Transverse colon (tissue), 4 donors: ENCODE measurements at regions not wholly inside any gene's neighbourhood (a gene's known extent, or its start where the extent isn't known, plus 50 kb on each side); places are given as distances from the start of the nearest gene placed in this dataset.

Source experiments
- DNase-seq: peaks from one replicate; pipeline ENCODE4 v3.0.0-alpha.2; 2019
- H3K27ac ChIP-seq, 4 donors: fragments of 200-600 bp; sonication (generic); 2 replicates each; pipeline ENCODE4 v1.5.1; 2016 to 2018; ENCODE audit warnings: inconsistent platforms in 4 of 4
- H3K27me3 ChIP-seq: fragments of 200-600 bp; sonication (generic); 2 replicates; pipeline ENCODE4 v1.5.1; 2017; ENCODE audit warnings: inconsistent platforms
- H3K36me3 ChIP-seq, 4 donors: fragments of 200-600 bp; sonication (generic); 2 replicates each; pipeline ENCODE4 v1.5.1; 2017 to 2019; ENCODE audit warnings: inconsistent platforms in 4 of 4
- H3K4me1 ChIP-seq, 4 donors: fragments of 200-600 bp; sonication (generic); 2 replicates each; pipeline ENCODE4 v1.5.1; 2017 to 2020; ENCODE audit warnings: inconsistent platforms in 4 of 4
- H3K4me3 ChIP-seq, 4 donors: fragments of 200-600 bp; sonication (generic); 1 replicate in 1 of 4; 2 replicates in 3 of 4; pipeline versions ENCODE4 v1.5.1 to v1.6.1; 2017 to 2019; ENCODE audit warnings: inconsistent platforms in 4 of 4
- H3K9me3 ChIP-seq, 2 donors: fragments of 200-600 bp; sonication (generic); 2 replicates each; pipeline ENCODE4 v1.5.1; 2017 to 2019; ENCODE audit warnings: inconsistent platforms in 2 of 2
- EP300 ChIP-seq: sonication (generic); formaldehyde crosslinking; IDR thresholded peaks from one replicate; pipeline ENCODE4 v1.6.1; 2017; ENCODE audit warnings: antibody characterized with exemption, low read depth
- POLR2A ChIP-seq: fragments of 450-650 bp; IDR thresholded peaks from one replicate; pipeline ENCODE4 v1.6.1; 2016; ENCODE audit warnings: antibody characterized with exemption, mild to moderate bottlenecking, moderate library complexity
- POLR2AphosphoS5 ChIP-seq, 3 donors: sonication (generic); formaldehyde crosslinking; IDR thresholded peaks; one replicate each; pipeline ENCODE4 v1.6.1; 2016; ENCODE audit warnings: antibody characterized with exemption in 3 of 3
- WGBS, 2 donors: methylation state at CpG; one replicate each; pipeline ENCODE4 v1.1.5; 2018; ENCODE audit warnings: low coverage in 1 of 2; 5-methylcytosine and 5-hydroxymethylcytosine counted together
- in situ Hi-C, 4 donors: fragments of 200-750 bp; cut with MboI; loops; one replicate each; pipeline versions ENCODE4 v1.15.0 to v1.15.1; 2017; ENCODE audit warnings: low sequenced_read_pairs in 3 of 4, low pct_ligation_motif_present in 1 of 4, low pct_unique_long_range_greater_than_20kb in 1 of 4
- intact Hi-C: fragments of 100-400 bp; cut with DNase I; formaldehyde crosslinking; loops from one replicate; pipeline ENCODE4 v1.15.1; 2023; ENCODE audit warnings: low total_unique reads
- TF ChIP-seq, protein P1 (sequence below), 5 experiments: fragments of 200-600 bp in 3 of 5; fragments of 450-650 bp in 2 of 5; sonication (generic) in 3 of 5; IDR thresholded peaks; 1 replicate in 2 of 5; 2 replicates in 3 of 5; pipeline ENCODE4 v1.5.1; 2016 to 2017; ENCODE audit warnings: antibody characterized with exemption in 5 of 5, inconsistent platforms in 3 of 5, mild to moderate bottlenecking in 2 of 5, moderate library complexity in 1 of 5

- in situ Hi-C loops (no loop called here), intact Hi-C loops (no loop called here)
- WGBS, 2 donors, result 60 to 61% methylated on average over 1 to 2 of the region's 2 CpGs
Measured at GRCh38 chr6:150313781-150314180, 55.0 kb upstream of the IYD start.

GRCh38 chr6:150314230-150315188 lies 54.3 kb upstream of the IYD start:
- 51 to 77% methylated on average over 3 to 5 of the region's 5 CpGs for WGBS, 2 donors
- Histone ChIP-seq H3K27ac (no peak overlapping the region), H3K27me3 (no peaks in the 10 kb centered on the region), H3K4me1 (no peaks in the 10 kb centered on the region), H3K9me3 (no peaks in the 10 kb centered on the region), H3K4me3 (no peak overlapping the region), H3K36me3 (no peaks in the 10 kb centered on the region)
- TF ChIP-seq, protein P1, sequence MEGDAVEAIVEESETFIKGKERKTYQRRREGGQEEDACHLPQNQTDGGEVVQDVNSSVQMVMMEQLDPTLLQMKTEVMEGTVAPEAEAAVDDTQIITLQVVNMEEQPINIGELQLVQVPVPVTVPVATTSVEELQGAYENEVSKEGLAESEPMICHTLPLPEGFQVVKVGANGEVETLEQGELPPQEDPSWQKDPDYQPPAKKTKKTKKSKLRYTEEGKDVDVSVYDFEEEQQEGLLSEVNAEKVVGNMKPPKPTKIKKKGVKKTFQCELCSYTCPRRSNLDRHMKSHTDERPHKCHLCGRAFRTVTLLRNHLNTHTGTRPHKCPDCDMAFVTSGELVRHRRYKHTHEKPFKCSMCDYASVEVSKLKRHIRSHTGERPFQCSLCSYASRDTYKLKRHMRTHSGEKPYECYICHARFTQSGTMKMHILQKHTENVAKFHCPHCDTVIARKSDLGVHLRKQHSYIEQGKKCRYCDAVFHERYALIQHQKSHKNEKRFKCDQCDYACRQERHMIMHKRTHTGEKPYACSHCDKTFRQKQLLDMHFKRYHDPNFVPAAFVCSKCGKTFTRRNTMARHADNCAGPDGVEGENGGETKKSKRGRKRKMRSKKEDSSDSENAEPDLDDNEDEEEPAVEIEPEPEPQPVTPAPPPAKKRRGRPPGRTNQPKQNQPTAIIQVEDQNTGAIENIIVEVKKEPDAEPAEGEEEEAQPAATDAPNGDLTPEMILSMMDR (IDR thresholded peaks at IDR 0.05), result no peak
- TF ChIP-seq EP300, result no peak
- TF ChIP-seq POLR2AphosphoS5 (IDR thresholded peaks at IDR 0.05), result no peak
- no peak for TF ChIP-seq POLR2A
- in situ Hi-C loops, result no loop called here
- intact Hi-C loops, result no loop called here
- no peak for DNase-seq

More at GRCh38 chr6:150313781-150314180, 55.0 kb upstream of the IYD start:
- H3K4me3 ChIP-seq, result no peak overlapping the region
- H3K27me3 ChIP-seq, result no peaks in the 10 kb centered on the region
- H3K36me3 ChIP-seq, result no peaks in the 10 kb centered on the region
- H3K4me1 ChIP-seq, result no peaks in the 10 kb centered on the region
- TF ChIP-seq, protein P1 (IDR thresholded peaks at IDR 0.05), result no peak
- no peak for TF ChIP-seq EP300
- no peak overlapping the region for H3K27ac ChIP-seq
- H3K9me3 ChIP-seq, result no peaks in the 10 kb centered on the region
- no peak for DNase-seq

DNA sequence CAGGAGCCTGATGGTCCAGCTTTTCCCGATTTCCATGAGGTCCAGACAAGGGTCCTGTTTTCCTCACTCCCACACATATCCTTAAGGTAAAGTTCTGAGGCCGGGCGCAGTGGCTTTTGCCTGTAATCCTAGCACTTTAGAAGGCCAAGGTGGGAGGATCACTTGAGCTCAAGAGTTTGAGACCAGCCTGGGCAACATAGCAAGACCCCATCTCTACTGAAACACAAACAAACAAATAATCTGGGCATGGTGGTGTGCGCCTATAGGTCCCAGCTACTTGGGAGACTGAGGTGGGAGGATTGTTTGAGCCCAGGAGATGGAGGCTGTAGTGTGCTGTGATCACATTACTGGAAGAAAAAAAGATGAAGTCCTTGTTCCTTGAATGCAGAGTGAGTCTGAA lies 53.2 kb upstream of the IYD start:
- TF ChIP-seq POLR2AphosphoS5 (IDR thresholded peaks at IDR 0.05), result no peak
- TF ChIP-seq, protein P1 (IDR thresholded peaks at IDR 0.05), result no peak
- no peak for TF ChIP-seq POLR2A
- no peak for TF ChIP-seq EP300
- no peaks in the 10 kb centered on the region for H3K36me3 ChIP-seq

GRCh38 chr6:150316936-150317335 lies 51.9 kb upstream of the IYD start:
- H3K27ac ChIP-seq, result no peak overlapping the region
- no peak overlapping the region for H3K4me3 ChIP-seq
- DNase-seq, result no peak
- H3K9me3 ChIP-seq, result no peaks in the 10 kb centered on the region
- in situ Hi-C loops (no loop called here), intact Hi-C loops (no loop called here)
- no peaks in the 10 kb centered on the region for H3K36me3 ChIP-seq
- H3K27me3 ChIP-seq, result no peaks in the 10 kb centered on the region
- 75 to 89% methylated on average over 2 to 4 of the region's 5 CpGs for WGBS, 2 donors
- no peaks in the 10 kb centered on the region for H3K4me1 ChIP-seq
- TF ChIP-seq POLR2A (no peak), POLR2AphosphoS5 (IDR thresholded peaks at IDR 0.05) (no peak), EP300 (no peak)
- TF ChIP-seq, protein P1 (IDR thresholded peaks at IDR 0.05), result no peak

More for the DNA sequence above, 53.2 kb upstream of the IYD start:
- Histone ChIP-seq H3K9me3 (no peaks in the 10 kb centered on the region), H3K4me1 (no peaks in the 10 kb centered on the region), H3K27me3 (no peaks in the 10 kb centered on the region), H3K4me3 (no peak overlapping the region), H3K27ac (no peak overlapping the region)
- no peak for DNase-seq
- in situ Hi-C loops (no loop called here), intact Hi-C loops (no loop called here)
- WGBS, 2 donors, result 93% methylated on average over 4 of the region's 4 CpGs; no CpG with 5 or more reads in 1 of the 2 donors
